SK-N-SH (cell line): ENCODE measurements at regions not wholly inside any gene's neighbourhood (a gene's known extent, or its start where the extent isn't known, plus 50 kb on each side); places are given as distances from the start of the nearest gene placed in this dataset.

Source experiments
- CTCF ChIA-PET: fragments of 300-600, 350-600 bp; formaldehyde crosslinking; extraction: SDS; loops from one replicate; lab custom pipeline; 2021; lab: Yijun Ruan, JAX
- POLR2A ChIA-PET: fragments of 350-600 bp; sonication (Branson Sonifier 250); formaldehyde crosslinking; extraction: SDS; loops from one replicate; lab custom pipeline; 2020; ENCODE audit warnings: antibody characterized with exemption, inconsistent platforms; lab: Yijun Ruan, JAX
- DNase-seq: peaks from one replicate; pipeline ENCODE4 v3.0.0; 2012
- H2AFZ ChIP-seq: fragments of 200-600 bp; sonication (generic); 2 replicates; pipeline ENCODE4 v1.8.1; 2016; ENCODE audit warnings: antibody characterized with exemption, mild to moderate bottlenecking, low read depth
- H3F3A ChIP-seq: fragments of 200-600 bp; sonication (generic); replicated peaks from 2 replicates; pipeline ENCODE3; 2016; ENCODE audit warnings: antibody characterized with exemption, mild to moderate bottlenecking; ENCODE audit not compliant: insufficient read depth
- H3K27ac ChIP-seq, 2 experiments: fragments of 200-500 bp in 1 of 2; fragments of 200-600 bp in 1 of 2; sonication (Bioruptor generic) in 1 of 2; sonication (generic), shearing (Covaris generic) in 1 of 2; 2 replicates each; pipeline versions ENCODE4 v1.5.1 to v1.6.1; 2014 to 2016; ENCODE audit warnings: low read depth in 2 of 2, inconsistent platforms in 1 of 2, low read length in 1 of 2, mild to moderate bottlenecking in 1 of 2, mixed read lengths in 1 of 2
- H3K27me3 ChIP-seq: fragments of 200-600 bp; sonication (generic), shearing (Covaris generic); 2 replicates; pipeline ENCODE4 v1.6.1; 2016; ENCODE audit warnings: mixed run types; ENCODE audit not compliant: insufficient read depth
- H3K36me3 ChIP-seq, 2 experiments: fragments of 200-500 bp in 1 of 2; fragments of 200-600 bp in 1 of 2; sonication (Bioruptor generic) in 1 of 2; sonication (generic) in 1 of 2; replicated peaks in 1 of 2; 2 replicates each; pipeline versions ENCODE3 to v1.5.1; 2014 to 2016; ENCODE audit warnings: low read length in 1 of 2, mild to moderate bottlenecking in 1 of 2; ENCODE audit not compliant: insufficient read depth in 2 of 2, control insufficient read depth in 1 of 2
- H3K4me1 ChIP-seq, 2 experiments: fragments of 200-500 bp in 1 of 2; fragments of 200-600 bp in 1 of 2; sonication (Bioruptor generic) in 1 of 2; sonication (generic), shearing (Covaris generic) in 1 of 2; 2 replicates each; pipeline versions ENCODE4 v1.5.1 to v1.6.1; 2014 to 2016; ENCODE audit warnings: low read depth in 1 of 2, low read length in 1 of 2, mixed run types in 1 of 2; ENCODE audit not compliant: insufficient read depth in 2 of 2, control insufficient read depth in 1 of 2
- H3K4me2 ChIP-seq: fragments of 200-600 bp; sonication (generic), shearing (Covaris generic); 2 replicates; pipeline ENCODE4 v1.6.1; 2017; ENCODE audit warnings: mixed run types
- H3K4me3 ChIP-seq, 2 experiments: fragments of 200-500 bp in 1 of 2; fragments of 200-600 bp in 1 of 2; sonication (Bioruptor generic) in 1 of 2; sonication (generic), shearing (Covaris generic) in 1 of 2; 2 replicates each; pipeline versions ENCODE4 v1.5.1 to v1.8.1; 2014 to 2016; ENCODE audit warnings: low read depth in 2 of 2, inconsistent platforms in 1 of 2, low read length in 1 of 2, mild to moderate bottlenecking in 1 of 2, mixed read lengths in 1 of 2, moderate library complexity in 1 of 2
- H3K79me2 ChIP-seq: fragments of 200-600 bp; sonication (generic); 2 replicates; pipeline ENCODE4 v1.8.1; 2017; ENCODE audit warnings: mild to moderate bottlenecking; ENCODE audit not compliant: insufficient read depth
- H3K9ac ChIP-seq: fragments of 200-600 bp; sonication (generic); 2 replicates; pipeline ENCODE4 v1.6.1; 2017; ENCODE audit warnings: mixed run types
- H3K9me2 ChIP-seq: fragments of 200-600 bp; sonication (generic); 2 replicates; pipeline ENCODE4 v1.6.1; 2017; ENCODE audit warnings: mixed run types
- H3K9me3 ChIP-seq: fragments of 200-600 bp; sonication (generic); 2 replicates; pipeline ENCODE4 v1.6.1; 2017; ENCODE audit warnings: mixed run types, mild to moderate bottlenecking, moderate library complexity
- H4K20me1 ChIP-seq: fragments of 200-600 bp; sonication (generic); 2 replicates; pipeline ENCODE4 v1.6.1; 2017; ENCODE audit warnings: mild to moderate bottlenecking, mixed run types; ENCODE audit not compliant: insufficient read depth
- EP300 ChIP-seq, 2 experiments: IDR thresholded peaks; 2 replicates each; pipeline versions ENCODE4 v1.4.0 to v1.6.1; 2012; ENCODE audit warnings: borderline replicate concordance in 1 of 2, low read depth in 1 of 2, low read length in 1 of 2
- FOXJ3 ChIP-seq: sonication (generic); formaldehyde crosslinking; IDR thresholded peaks from 2 replicates; pipeline ENCODE4 v1.5.1; 2020; ENCODE audit warnings: mild to moderate bottlenecking, missing genetic modification reagents
- GATA2 ChIP-seq: sonication (generic); formaldehyde crosslinking; IDR thresholded peaks from 2 replicates; pipeline ENCODE4 v1.5.0; 2020; ENCODE audit warnings: mild to moderate bottlenecking, missing genetic modification reagents
- RCOR1 ChIP-seq: fragments of 150-350 bp; IDR thresholded peaks from 2 replicates; pipeline ENCODE4 v1.6.1; 2017; ENCODE audit warnings: antibody characterized with exemption, low read length
- RFX5 ChIP-seq: IDR thresholded peaks from 2 replicates; pipeline ENCODE4 v1.6.1; 2012; ENCODE audit warnings: mild to moderate bottlenecking, improper control_type of control experiment, low read length
- SIN3A ChIP-seq: IDR thresholded peaks from 2 replicates; pipeline ENCODE4 v1.6.1; 2012; ENCODE audit warnings: low read depth, mild to moderate bottlenecking, low read length, moderate library complexity, borderline replicate concordance
- SMC3 ChIP-seq: IDR thresholded peaks from 2 replicates; pipeline ENCODE4 v1.6.1; 2012; ENCODE audit warnings: low read depth, low read length, improper control_type of control experiment
- WGBS: methylation state at CpG from one replicate; pipeline ENCODE4 v1.1.6; 2017; ENCODE audit warnings: low lambda C conversion rate; 5-methylcytosine and 5-hydroxymethylcytosine counted together
- TF ChIP-seq, protein P1 (sequence below): IDR thresholded peaks from 2 replicates; pipeline ENCODE4 v1.6.1; 2012; ENCODE audit warnings: mild to moderate bottlenecking, low read depth, low read length, moderate library complexity
- TF ChIP-seq, protein P2 (sequence below): IDR thresholded peaks from 2 replicates; pipeline ENCODE4 v1.4.0; 2012; ENCODE audit warnings: low read depth

DNA sequence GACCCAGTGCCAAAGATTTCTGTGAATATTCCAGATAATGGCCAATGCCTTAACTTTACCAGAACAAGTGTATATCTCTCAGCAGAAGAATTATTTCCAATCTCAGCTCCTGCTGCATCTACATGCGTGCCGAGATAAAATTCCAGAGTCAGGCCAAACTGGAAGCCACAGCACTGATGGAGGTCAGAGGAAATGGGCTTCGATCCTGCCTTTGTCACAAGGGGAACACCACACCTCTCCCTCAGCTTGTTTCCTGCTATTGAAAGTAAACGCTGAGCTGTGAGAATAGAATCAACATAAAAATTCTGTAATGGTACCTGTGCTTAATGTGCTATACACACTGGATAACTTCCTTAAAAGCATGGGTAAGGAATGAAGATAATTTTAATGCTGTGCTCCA is 255.5 kb downstream of the NEBL start:
- Histone ChIP-seq H3K27me3 (no peaks in the 10 kb centered on the region), H3K9me3 (no peaks in the 10 kb centered on the region), H3K4me2 (no peak overlapping the region), H3K9ac (no peak overlapping the region), H3K4me3 (no peak overlapping the region), H3K27ac (no peak overlapping the region), H3K9me2 (no peaks in the 10 kb centered on the region), H3K79me2 (no peaks in the 10 kb centered on the region), H3F3A (no peaks in the 10 kb centered on the region), H2AFZ (no peak overlapping the region), H3K36me3 (no peaks in the 10 kb centered on the region), H4K20me1 (no peaks in the 10 kb centered on the region), H3K4me1 (no peaks in the 10 kb centered on the region)
- ChIA-PET POLR2A (no interaction called here), CTCF (no interaction called here)
- TF ChIP-seq EP300 (IDR thresholded peaks at IDR 0.05; ENCODE audit: borderline replicate concordance in 1 of 2, low read depth in 1 of 2, low read length in 1 of 2) (no peak), SIN3A (no peak), FOXJ3 (CRISPR knock-in tag) (no peak), RFX5 (no peak), SMC3 (no peak)
- TF ChIP-seq, protein P1, sequence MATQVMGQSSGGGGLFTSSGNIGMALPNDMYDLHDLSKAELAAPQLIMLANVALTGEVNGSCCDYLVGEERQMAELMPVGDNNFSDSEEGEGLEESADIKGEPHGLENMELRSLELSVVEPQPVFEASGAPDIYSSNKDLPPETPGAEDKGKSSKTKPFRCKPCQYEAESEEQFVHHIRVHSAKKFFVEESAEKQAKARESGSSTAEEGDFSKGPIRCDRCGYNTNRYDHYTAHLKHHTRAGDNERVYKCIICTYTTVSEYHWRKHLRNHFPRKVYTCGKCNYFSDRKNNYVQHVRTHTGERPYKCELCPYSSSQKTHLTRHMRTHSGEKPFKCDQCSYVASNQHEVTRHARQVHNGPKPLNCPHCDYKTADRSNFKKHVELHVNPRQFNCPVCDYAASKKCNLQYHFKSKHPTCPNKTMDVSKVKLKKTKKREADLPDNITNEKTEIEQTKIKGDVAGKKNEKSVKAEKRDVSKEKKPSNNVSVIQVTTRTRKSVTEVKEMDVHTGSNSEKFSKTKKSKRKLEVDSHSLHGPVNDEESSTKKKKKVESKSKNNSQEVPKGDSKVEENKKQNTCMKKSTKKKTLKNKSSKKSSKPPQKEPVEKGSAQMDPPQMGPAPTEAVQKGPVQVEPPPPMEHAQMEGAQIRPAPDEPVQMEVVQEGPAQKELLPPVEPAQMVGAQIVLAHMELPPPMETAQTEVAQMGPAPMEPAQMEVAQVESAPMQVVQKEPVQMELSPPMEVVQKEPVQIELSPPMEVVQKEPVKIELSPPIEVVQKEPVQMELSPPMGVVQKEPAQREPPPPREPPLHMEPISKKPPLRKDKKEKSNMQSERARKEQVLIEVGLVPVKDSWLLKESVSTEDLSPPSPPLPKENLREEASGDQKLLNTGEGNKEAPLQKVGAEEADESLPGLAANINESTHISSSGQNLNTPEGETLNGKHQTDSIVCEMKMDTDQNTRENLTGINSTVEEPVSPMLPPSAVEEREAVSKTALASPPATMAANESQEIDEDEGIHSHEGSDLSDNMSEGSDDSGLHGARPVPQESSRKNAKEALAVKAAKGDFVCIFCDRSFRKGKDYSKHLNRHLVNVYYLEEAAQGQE = no peak
- no peak for DNase-seq
- 21% methylated on average over 4 of the region's 4 CpGs for WGBS

DNA sequence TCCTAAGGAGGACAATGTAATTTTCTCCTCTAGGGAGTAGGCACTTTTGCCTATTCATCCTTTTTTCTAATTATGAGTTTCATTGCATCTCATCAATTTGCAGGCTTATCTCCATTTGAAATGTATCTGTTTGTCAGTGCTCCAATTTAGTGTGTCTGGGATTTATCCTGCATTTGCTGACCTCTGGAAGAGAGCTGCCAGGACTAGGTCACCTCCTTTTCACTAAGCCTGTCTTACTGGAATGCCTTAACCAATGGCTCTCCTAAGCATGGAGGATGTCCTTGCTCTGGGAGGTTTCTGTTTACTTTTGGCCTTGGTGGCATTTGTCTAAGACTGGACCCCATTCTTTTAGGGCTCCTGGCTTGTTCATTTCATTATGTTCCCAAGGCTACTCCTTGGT is 261.5 kb downstream of the NEBL start:
- Histone ChIP-seq H3K36me3 (no peaks in the 10 kb centered on the region), H3K4me1 (peaks cover 0 to 3% of the 10 kb centered on the region in 2 experiments; a peak in 2 of 4 replicates), H2AFZ (no peak overlapping the region)
- TF ChIP-seq, protein P2, sequence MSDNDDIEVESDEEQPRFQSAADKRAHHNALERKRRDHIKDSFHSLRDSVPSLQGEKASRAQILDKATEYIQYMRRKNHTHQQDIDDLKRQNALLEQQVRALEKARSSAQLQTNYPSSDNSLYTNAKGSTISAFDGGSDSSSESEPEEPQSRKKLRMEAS = no peak
- TF ChIP-seq RCOR1 (peak; percentile 50; the same call in 1 of the 2 replicates), GATA2 (CRISPR knock-in tag) (peak; percentile 81), SIN3A (no peak), SMC3 (no peak), EP300 (IDR thresholded peaks at IDR 0.05; ENCODE audit: borderline replicate concordance in 1 of 2, low read depth in 1 of 2, low read length in 1 of 2) (peak in 1 of 2 experiments; percentile 48; a peak in 1 of 4 replicates)
- TF ChIP-seq, all 33 proteins: peak for 3
- H3K27ac ChIP-seq = no peak overlapping the region
- H3K4me3 ChIP-seq = no peak overlapping the region
- no peak overlapping the region for H3K4me2 ChIP-seq
- H3K27me3 ChIP-seq = no peaks in the 10 kb centered on the region
- DNase-seq = peak; percentile 6
- no peaks in the 10 kb centered on the region for H3K79me2 ChIP-seq
- H3K9ac ChIP-seq = no peak overlapping the region
- ChIA-PET CTCF (interaction anchor here (0.7 kb wide), 1 partner anchor 659 kb away, joined by 3 read pairs; no protein-coding TSS in a partner anchor), POLR2A (no interaction called here)
- H3F3A ChIP-seq = no peaks in the 10 kb centered on the region
- H4K20me1 ChIP-seq = no peaks in the 10 kb centered on the region
- H3K9me2 ChIP-seq = no peaks in the 10 kb centered on the region
- H3K9me3 ChIP-seq = no peaks in the 10 kb centered on the region
